ENCODE measurements at regions not wholly inside any gene's neighbourhood (a gene's known extent, or its start where the extent isn't known, plus 50 kb on each side); places are given as distances from the start of the nearest gene placed in this dataset.

DNA sequence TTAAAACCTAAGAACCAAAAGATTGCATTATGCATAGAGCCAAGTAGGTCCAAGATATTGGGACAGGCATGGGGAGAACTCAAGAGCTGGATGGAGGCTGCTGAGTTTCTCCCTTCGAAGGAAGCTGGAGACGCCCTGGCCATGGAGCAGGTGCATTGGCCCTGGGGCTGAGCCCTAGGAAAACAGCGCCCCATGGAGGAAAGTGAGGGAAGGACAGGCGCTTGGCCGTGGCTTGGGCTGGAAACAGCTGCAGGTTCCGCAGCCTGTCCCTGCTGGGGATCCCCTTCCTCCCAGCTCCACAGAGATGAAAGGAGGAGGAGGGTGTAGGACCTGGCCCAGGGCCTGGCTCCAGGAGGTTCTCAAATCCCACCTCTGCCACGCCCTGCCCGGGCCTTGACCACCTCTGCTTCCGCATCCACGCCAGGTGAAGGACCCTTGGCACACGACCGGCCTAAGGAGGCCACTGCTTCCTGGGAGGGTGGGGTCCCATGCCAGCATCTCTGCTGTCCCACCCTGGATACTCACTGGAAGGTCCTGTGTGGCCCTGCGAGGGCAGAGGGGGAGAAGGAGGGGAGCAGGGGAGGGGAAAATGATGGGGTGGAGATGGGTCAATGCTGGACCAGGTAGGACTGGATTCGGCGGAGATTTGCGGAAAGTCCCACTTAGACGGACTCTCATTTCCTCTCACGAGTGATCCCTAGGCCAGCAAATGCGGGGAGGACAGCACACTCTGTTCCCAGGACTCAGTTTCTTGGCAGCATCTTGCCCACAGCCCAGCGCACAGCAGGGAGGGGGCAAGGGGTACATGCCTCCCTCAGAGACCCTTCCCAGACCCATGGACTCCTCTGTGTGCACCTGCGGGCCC is 258.6 kb upstream of the TCERG1L start:
- no peak for DNase-seq (ENCODE audit: extremely low read depth, low read depth)
- TF ChIP-seq, protein P1, sequence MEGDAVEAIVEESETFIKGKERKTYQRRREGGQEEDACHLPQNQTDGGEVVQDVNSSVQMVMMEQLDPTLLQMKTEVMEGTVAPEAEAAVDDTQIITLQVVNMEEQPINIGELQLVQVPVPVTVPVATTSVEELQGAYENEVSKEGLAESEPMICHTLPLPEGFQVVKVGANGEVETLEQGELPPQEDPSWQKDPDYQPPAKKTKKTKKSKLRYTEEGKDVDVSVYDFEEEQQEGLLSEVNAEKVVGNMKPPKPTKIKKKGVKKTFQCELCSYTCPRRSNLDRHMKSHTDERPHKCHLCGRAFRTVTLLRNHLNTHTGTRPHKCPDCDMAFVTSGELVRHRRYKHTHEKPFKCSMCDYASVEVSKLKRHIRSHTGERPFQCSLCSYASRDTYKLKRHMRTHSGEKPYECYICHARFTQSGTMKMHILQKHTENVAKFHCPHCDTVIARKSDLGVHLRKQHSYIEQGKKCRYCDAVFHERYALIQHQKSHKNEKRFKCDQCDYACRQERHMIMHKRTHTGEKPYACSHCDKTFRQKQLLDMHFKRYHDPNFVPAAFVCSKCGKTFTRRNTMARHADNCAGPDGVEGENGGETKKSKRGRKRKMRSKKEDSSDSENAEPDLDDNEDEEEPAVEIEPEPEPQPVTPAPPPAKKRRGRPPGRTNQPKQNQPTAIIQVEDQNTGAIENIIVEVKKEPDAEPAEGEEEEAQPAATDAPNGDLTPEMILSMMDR (IDR thresholded peaks at IDR 0.05; ENCODE audit: low read depth, low read length) = no peak; the same call in 1 of the 2 replicates

DNA sequence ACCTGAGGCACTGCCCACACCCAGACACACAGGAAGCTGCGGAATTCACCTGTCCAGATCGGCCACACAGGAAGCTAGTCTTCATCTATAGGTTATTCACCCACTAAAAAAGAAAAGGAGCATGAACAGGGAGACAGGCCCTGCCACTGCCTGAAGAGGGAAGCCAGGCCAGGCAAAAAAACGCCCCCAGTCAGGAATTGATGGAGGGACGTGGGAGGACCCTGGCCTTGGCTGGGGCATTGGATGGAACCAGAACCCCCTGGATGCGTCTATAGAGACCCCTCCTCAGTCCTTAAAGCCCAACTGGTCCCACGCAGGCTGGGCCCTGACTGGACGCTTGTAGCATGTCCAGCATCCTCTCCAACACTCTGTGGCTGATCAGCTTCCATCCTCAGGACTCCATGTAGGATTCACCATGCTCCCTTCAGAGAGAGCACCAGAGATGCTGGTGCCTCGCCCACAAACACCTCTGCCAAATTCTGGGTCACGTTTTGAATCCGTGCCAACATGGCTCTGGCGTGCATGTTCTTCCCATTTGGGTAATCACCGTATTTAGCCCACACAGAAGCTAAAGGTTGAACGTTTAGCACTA is 259.3 kb upstream of the TCERG1L start:
- TF ChIP-seq, protein P1 (IDR thresholded peaks at IDR 0.05; ENCODE audit: low read depth, low read length) = no peak
- DNase-seq (ENCODE audit: extremely low read depth, low read depth) = no peak

DNA sequence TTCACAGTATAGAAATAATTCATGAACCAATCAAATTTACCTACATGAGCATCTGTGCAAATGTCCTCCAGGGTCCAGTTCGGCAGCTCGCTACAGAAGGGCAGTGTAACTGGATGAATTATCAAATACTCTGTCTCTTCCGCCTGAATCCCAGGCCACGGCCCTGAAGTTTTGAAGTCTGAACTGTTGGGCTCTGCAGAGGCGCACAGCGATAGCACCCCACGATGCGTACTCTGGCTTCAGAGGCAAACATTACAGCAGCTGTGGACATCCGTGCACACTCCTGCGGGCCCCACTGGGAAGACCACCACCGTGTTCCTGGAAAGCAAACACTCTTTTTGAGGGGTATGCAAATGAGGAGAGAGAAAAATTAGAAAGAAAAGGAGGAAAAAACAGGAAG is 259.8 kb upstream of the TCERG1L start:
- TF ChIP-seq, protein P1 (IDR thresholded peaks at IDR 0.05; ENCODE audit: low read depth, low read length) = no peak
- DNase-seq (ENCODE audit: extremely low read depth, low read depth) = no peak

DNA sequence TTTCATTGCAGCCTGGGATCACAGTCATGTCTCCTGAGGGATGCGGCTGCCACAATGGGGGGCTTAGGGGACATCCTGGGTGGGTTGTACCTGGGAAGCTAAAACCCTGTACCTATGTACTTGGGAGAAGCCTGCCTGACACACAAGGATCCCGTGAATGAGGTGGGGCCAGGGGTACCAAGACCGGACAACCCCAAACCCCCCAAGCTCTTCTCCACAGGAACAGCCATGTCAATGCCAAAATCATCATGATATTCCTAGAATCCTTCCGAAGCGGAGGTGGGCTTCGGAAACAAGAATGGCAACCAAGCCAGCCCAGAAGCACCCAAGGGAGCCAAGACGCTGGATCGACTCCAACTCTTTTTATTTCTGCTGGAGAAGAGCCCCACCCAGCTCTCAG is 260.3 kb upstream of the TCERG1L start:
- DNase-seq (ENCODE audit: extremely low read depth, low read depth) = no peak
- TF ChIP-seq, protein P1 (IDR thresholded peaks at IDR 0.05; ENCODE audit: low read depth, low read length) = no peak

DNA sequence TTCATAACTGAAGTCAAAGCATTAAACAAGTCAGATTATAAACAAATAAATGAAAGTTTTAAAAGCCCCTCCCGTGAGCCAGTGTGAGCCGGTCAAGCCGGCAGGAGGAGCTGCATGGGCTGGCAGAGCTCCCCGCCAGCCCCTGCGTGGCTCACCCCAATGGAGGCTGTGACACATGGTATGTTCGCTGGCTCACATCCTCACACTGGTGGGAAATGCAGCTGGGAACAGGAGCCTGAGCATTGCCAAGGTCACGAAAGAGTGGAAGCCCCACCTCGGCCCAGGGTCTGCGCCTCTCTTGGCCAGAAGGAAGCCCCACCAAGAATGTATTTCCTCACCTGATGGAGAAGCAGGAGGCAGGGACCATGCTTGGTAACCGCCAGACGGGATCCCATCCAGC is 261.7 kb upstream of the TCERG1L start:
- DNase-seq (ENCODE audit: extremely low read depth, low read depth) = no peak
- TF ChIP-seq, protein P1 (IDR thresholded peaks at IDR 0.05; ENCODE audit: low read depth, low read length) = no peak

DNA sequence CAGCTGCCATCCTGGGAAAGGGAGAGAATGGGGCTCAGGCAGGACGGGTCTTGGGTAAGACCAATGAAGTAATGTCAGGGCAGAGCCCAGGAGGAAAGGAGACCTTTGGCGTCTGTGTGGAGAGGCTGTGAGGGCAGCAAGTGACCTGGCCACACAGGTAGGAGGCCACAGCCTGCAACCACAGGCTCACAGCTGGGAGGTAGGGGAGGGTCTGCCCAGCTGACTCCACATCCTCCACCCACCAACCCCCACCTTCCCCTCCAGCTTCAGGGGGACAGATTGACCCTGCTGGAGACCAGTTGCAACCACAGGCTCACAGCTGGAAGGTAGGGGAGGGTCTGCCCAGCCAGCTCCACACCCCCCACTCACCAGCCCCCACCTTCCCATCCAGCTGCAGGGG is 262.2 kb upstream of the TCERG1L start:
- TF ChIP-seq, protein P1 (IDR thresholded peaks at IDR 0.05; ENCODE audit: low read depth, low read length) = no peak
- no peak for DNase-seq (ENCODE audit: extremely low read depth, low read depth)

DNA sequence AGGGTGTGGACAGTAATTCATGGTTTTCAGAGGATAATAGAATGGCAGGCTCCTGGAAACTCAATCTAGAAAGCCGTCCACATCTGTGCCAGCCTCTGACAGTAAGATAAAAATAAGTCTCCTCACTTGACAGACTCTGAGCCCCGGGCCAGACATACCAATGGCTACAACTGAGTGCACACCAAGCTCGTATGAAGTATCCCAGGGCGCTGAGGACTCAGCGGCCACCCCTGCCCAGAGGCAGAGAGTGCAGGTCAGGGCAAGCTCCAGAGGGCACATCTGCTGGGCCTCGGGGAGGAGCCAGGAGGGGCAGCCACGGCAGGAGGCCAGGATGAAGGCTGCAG is 262.8 kb upstream of the TCERG1L start:
- DNase-seq (ENCODE audit: extremely low read depth, low read depth) = no peak
- TF ChIP-seq, protein P1 (IDR thresholded peaks at IDR 0.05; ENCODE audit: low read depth, low read length) = no peak
